ENCODE measurements at regions not wholly inside any gene's neighbourhood (a gene's known extent, or its start where the extent isn't known, plus 50 kb on each side); places are given as distances from the start of the nearest gene placed in this dataset.
"Not testable (repeated sequence)": the region's sequence is repeated elsewhere in the genome, so short reads cannot be mapped to it uniquely, and the experiment has no call there.

DNA sequence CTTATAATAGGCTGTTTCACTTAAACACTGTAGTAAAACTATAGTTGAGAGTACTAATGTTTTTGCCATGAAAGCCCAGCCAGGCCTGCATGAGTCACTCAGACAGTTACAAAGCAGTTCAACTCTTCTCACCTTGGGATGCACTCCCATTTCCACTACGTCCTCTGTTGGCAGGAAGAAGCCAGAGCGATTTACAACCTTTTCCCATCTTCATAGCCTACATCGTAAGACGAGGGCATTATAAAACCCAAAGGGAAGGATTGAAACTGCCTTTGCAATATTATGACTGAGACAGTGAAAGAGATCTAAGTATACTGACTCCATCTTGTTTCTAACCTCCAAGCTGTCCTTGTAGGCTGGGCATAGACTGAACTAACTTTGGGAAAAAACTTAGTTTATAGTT is 71.8 kb upstream of the CSF1 start:
- DNase-seq (ENCODE audit: insufficient read length, low spot score, missing footprints), result no peak
- Histone ChIP-seq H3K27me3 (ENCODE audit: insufficient read depth, low read length) (no peaks in the 10 kb centered on the region), H3K4me2 (ENCODE audit: insufficient read depth, low read length) (no peak overlapping the region), H3K4me3 (ENCODE audit: insufficient read depth, low read length) (no peak overlapping the region), H3K27ac (ENCODE audit: low read depth, low read length) (peak overlapping the region; percentile 51), H3K79me2 (ENCODE audit: insufficient read depth, low read length) (no peaks in the 10 kb centered on the region), H2AFZ (ENCODE audit: low read length) (peak overlapping the region; percentile 57), H4K20me1 (ENCODE audit: insufficient read depth, low read length) (no peaks in the 10 kb centered on the region), H3K36me3 (ENCODE audit: insufficient read depth, low read length) (no peaks in the 10 kb centered on the region), H3K4me1 (ENCODE audit: insufficient read depth, low read length) (peaks cover 13% of the 10 kb centered on the region), H3K9me3 (ENCODE audit: low read depth, low read length) (no peaks in the 10 kb centered on the region)
- TF ChIP-seq, protein P1, sequence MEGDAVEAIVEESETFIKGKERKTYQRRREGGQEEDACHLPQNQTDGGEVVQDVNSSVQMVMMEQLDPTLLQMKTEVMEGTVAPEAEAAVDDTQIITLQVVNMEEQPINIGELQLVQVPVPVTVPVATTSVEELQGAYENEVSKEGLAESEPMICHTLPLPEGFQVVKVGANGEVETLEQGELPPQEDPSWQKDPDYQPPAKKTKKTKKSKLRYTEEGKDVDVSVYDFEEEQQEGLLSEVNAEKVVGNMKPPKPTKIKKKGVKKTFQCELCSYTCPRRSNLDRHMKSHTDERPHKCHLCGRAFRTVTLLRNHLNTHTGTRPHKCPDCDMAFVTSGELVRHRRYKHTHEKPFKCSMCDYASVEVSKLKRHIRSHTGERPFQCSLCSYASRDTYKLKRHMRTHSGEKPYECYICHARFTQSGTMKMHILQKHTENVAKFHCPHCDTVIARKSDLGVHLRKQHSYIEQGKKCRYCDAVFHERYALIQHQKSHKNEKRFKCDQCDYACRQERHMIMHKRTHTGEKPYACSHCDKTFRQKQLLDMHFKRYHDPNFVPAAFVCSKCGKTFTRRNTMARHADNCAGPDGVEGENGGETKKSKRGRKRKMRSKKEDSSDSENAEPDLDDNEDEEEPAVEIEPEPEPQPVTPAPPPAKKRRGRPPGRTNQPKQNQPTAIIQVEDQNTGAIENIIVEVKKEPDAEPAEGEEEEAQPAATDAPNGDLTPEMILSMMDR (IDR thresholded peaks at IDR 0.05; ENCODE audit: extremely low read depth, low read depth, low read length), result no peak

DNA sequence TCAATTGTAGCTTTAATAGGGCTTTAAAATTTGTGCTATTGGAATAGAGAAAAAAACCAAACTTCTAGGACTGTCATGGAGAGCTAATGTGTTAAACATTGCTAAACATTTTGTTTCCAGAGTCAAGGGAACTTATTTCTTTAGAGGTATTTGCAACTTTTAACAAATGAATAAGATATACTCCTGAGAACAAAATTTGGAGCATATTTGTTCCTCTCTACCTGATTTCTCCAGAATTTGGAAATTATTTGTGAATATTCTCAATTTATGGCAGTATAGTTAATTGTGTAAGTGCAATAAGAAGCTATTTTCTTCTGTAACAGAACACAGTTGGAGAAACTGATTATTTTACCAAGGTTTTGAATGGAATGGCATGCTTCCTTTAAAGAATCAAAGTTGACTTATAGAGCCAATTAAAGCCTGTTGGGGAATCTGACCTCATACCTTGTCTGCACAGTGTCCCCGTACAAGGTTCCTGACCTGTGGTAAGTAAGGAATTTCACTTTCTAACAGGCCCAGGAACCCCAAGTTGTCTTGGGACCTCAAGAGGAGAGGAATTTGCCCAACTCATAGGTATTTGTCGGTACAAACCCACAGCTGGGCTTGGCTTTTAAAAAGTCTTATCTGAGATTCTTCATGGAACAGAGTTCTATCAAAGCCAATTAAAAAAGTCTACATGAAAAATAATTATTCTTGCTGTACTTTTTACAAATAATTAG is 72.6 kb upstream of the CSF1 start:
- Histone ChIP-seq H4K20me1 (ENCODE audit: insufficient read depth, low read length) (no peaks in the 10 kb centered on the region), H3K9me3 (ENCODE audit: low read depth, low read length) (no peaks in the 10 kb centered on the region)

DNA sequence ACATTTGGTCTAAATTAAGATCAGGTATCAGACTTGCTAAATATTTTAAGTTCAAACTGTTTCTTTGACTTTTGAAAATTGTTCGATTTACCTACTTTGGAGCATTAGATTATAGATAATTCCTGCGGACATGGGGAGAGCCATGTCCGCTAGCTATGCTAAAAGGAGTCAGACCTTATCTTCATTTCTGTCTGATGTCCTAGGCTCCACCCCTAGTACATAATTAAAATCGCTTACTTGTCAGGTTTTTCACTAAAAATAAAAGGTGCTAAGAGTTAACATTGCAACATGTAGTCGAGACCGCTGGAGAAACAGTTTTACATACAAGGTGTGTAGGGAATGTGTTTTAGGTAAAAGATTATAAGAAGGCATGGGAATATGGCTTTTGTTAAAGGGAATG is 71.9 kb upstream of the EPS8L3 start:
- H4K20me1 ChIP-seq (ENCODE audit: insufficient read depth, low read length); H3K4me2 ChIP-seq (ENCODE audit: insufficient read depth, low read length); H3K27ac ChIP-seq (ENCODE audit: low read depth, low read length); DNase-seq (ENCODE audit: insufficient read length, low spot score, missing footprints); H3K36me3 ChIP-seq (ENCODE audit: insufficient read depth, low read length); H3K4me3 ChIP-seq (ENCODE audit: insufficient read depth, low read length); H2AFZ ChIP-seq (ENCODE audit: low read length); H3K9me3 ChIP-seq (ENCODE audit: low read depth, low read length); H3K27me3 ChIP-seq (ENCODE audit: insufficient read depth, low read length); H3K79me2 ChIP-seq (ENCODE audit: insufficient read depth, low read length): not testable (repeated sequence)
- H3K4me1 ChIP-seq (ENCODE audit: insufficient read depth, low read length), result peaks cover 18% of the 10 kb centered on the region

More for the DNA sequence above, 72.6 kb upstream of the CSF1 start:
- DNase-seq (ENCODE audit: insufficient read length, low spot score, missing footprints), result no peak
- Histone ChIP-seq H3K27me3 (ENCODE audit: insufficient read depth, low read length) (no peaks in the 10 kb centered on the region), H3K79me2 (ENCODE audit: insufficient read depth, low read length) (no peaks in the 10 kb centered on the region), H3K4me3 (ENCODE audit: insufficient read depth, low read length) (no peak overlapping the region), H3K4me2 (ENCODE audit: insufficient read depth, low read length) (no peak overlapping the region), H2AFZ (ENCODE audit: low read length) (no peak overlapping the region), H3K4me1 (ENCODE audit: insufficient read depth, low read length) (peaks cover 18% of the 10 kb centered on the region), H3K27ac (ENCODE audit: low read depth, low read length) (no peak overlapping the region), H3K36me3 (ENCODE audit: insufficient read depth, low read length) (no peaks in the 10 kb centered on the region)
- TF ChIP-seq, protein P1 (IDR thresholded peaks at IDR 0.05; ENCODE audit: extremely low read depth, low read depth, low read length), result no peak

DNA sequence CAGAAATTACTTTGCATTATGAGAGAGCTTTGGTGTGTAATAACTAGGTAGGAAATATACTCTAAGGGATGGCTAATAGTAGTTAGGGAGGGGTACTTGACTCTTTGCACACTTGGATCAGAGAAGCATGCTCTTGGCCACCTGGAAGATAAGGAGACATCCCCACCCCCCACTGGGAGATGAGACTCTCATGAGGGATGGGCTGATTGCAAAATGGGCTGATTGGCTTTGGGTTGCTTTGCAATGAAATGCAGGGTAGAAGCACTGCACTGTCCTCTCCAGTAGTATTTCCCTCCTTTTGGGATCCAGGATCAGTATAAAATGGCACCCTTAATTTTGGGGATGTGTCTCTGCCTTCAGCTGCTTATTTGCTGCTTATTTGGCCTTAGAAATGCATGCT is 71.2 kb upstream of the EPS8L3 start:
- H3K4me1 ChIP-seq (ENCODE audit: insufficient read depth, low read length), result peaks cover 18% of the 10 kb centered on the region
- H3K4me3 ChIP-seq (ENCODE audit: insufficient read depth, low read length), result no peak overlapping the region
- no peak overlapping the region for H2AFZ ChIP-seq (ENCODE audit: low read length)
- H3K36me3 ChIP-seq (ENCODE audit: insufficient read depth, low read length), result no peaks in the 10 kb centered on the region
- H3K27ac ChIP-seq (ENCODE audit: low read depth, low read length), result no peak overlapping the region
- no peaks in the 10 kb centered on the region for H4K20me1 ChIP-seq (ENCODE audit: insufficient read depth, low read length)
- no peak overlapping the region for H3K4me2 ChIP-seq (ENCODE audit: insufficient read depth, low read length)
- DNase-seq (ENCODE audit: insufficient read length, low spot score, missing footprints), result no peak
- no peaks in the 10 kb centered on the region for H3K9me3 ChIP-seq (ENCODE audit: low read depth, low read length)
- no peaks in the 10 kb centered on the region for H3K79me2 ChIP-seq (ENCODE audit: insufficient read depth, low read length)
- TF ChIP-seq, protein P1 (IDR thresholded peaks at IDR 0.05; ENCODE audit: extremely low read depth, low read depth, low read length), result no peak
- H3K27me3 ChIP-seq (ENCODE audit: insufficient read depth, low read length), result no peaks in the 10 kb centered on the region
